Thyroid gland (tissue), 4 donors: ENCODE measurements at regions not wholly inside any gene's neighbourhood (a gene's known extent, or its start where the extent isn't known, plus 50 kb on each side); places are given as distances from the start of the nearest gene placed in this dataset.

Experiments
- DNase-seq, 2 donors: peaks; one replicate each; pipeline ENCODE4 v3.0.0-alpha.2; 2019
- H3K27ac ChIP-seq, 3 donors: fragments of 200-600 bp; sonication (generic); 1 replicate in 2 of 3; 2 replicates in 1 of 3; pipeline ENCODE4 v1.5.1; 2016 to 2019; ENCODE audit warnings: mild to moderate bottlenecking in 1 of 3, moderate library complexity in 1 of 3
- H3K27me3 ChIP-seq: fragments of 200-600 bp; sonication (generic); one replicate; pipeline ENCODE4 v1.5.1; 2019
- H3K36me3 ChIP-seq, 2 donors: fragments of 200-600 bp; sonication (generic); one replicate each; pipeline ENCODE4 v1.5.1; 2016 to 2019
- H3K4me1 ChIP-seq, 2 donors: fragments of 200-600 bp; sonication (generic); one replicate each; pipeline ENCODE4 v1.5.1; 2017 to 2019
- H3K4me3 ChIP-seq, 3 donors: fragments of 200-600 bp; sonication (generic); replicated peaks in 1 of 3; 1 replicate in 2 of 3; 2 replicates in 1 of 3; pipeline ENCODE4 v1.5.1; 2016; ENCODE audit warnings: mild to moderate bottlenecking in 1 of 3
- H3K9me3 ChIP-seq: fragments of 200-600 bp; sonication (generic); one replicate; pipeline ENCODE4 v1.5.1; 2017
- POLR2A ChIP-seq, 2 donors: fragments of 450-650 bp; IDR thresholded peaks; one replicate each; pipeline ENCODE4 v1.6.1; 2017; ENCODE audit warnings: antibody characterized with exemption in 2 of 2, mild to moderate bottlenecking in 2 of 2, moderate library complexity in 1 of 2
- WGBS, 2 donors: methylation state at CpG; one replicate each; pipeline ENCODE4 v1.1.5; 2017; 5-methylcytosine and 5-hydroxymethylcytosine counted together
- intact Hi-C: fragments of 100-400 bp; cut with DNase I; formaldehyde crosslinking; loops from one replicate; pipeline ENCODE4 v1.15.1; 2023
- TF ChIP-seq, protein P1 (sequence below), 6 experiments: fragments of 200-600 bp in 3 of 6; fragments of 450-650 bp in 3 of 6; sonication (generic) in 3 of 6; IDR thresholded peaks; one replicate each; pipeline ENCODE4 v1.5.1; 2016 to 2019; ENCODE audit warnings: antibody characterized with exemption in 6 of 6, mild to moderate bottlenecking in 2 of 6, inconsistent platforms in 1 of 6, moderate library complexity in 1 of 6

DNA sequence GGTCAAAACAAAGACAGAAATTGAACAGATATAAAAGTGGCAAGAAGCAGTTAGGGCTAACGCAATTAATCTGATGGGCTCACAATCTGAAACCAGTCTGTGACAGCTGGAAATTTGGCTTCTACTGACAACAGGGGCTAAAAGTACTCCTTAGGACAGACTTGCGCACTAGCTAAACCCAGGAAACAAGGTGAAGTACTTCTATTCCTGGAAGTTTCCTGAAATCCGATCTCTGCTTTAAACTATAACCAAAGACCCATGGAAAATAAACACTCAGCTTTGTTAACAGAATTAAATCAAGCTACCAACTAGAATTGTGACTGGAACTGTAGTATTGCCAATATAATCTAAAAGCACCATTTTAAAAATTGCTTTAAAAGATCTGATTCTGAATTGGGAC, 520.2 kb upstream of the ZWINT start:
- intact Hi-C loops, result no loop called here
- Histone ChIP-seq H3K36me3 (no peaks in the 10 kb centered on the region), H3K4me1 (peaks cover 0 to 12% of the 10 kb centered on the region in 2 donors), H3K4me3 (no peak overlapping the region), H3K27ac (peak overlapping the region; percentile 47 to 80 (median 55)), H3K27me3 (no peaks in the 10 kb centered on the region), H3K9me3 (no peaks in the 10 kb centered on the region)
- WGBS, 2 donors, result 9 to 22% methylated on average over 3 of the region's 3 CpGs
- TF ChIP-seq POLR2A (IDR thresholded peaks at IDR 0.05), result no peak
- TF ChIP-seq, protein P1, sequence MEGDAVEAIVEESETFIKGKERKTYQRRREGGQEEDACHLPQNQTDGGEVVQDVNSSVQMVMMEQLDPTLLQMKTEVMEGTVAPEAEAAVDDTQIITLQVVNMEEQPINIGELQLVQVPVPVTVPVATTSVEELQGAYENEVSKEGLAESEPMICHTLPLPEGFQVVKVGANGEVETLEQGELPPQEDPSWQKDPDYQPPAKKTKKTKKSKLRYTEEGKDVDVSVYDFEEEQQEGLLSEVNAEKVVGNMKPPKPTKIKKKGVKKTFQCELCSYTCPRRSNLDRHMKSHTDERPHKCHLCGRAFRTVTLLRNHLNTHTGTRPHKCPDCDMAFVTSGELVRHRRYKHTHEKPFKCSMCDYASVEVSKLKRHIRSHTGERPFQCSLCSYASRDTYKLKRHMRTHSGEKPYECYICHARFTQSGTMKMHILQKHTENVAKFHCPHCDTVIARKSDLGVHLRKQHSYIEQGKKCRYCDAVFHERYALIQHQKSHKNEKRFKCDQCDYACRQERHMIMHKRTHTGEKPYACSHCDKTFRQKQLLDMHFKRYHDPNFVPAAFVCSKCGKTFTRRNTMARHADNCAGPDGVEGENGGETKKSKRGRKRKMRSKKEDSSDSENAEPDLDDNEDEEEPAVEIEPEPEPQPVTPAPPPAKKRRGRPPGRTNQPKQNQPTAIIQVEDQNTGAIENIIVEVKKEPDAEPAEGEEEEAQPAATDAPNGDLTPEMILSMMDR (IDR thresholded peaks at IDR 0.05), result no peak
- no peak for DNase-seq

DNA sequence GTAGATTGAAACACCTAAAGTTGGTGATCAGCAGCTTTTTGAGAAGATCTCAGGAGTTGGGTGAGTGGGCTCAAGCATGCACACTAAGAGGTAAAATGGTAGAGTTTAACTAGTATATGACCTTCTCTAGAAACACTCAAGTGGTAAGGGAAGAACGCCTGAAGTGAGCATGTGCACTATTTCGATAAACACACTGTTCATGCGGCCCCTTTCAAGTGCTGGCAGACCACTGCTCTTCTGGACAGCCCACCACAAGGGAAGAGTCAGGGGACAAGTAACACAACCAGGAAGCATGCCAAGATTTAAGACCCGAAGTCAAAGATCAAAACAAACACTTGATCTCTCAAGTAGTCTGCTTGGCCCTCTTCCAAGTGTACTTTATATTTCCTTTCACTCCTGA, 519.5 kb upstream of the ZWINT start:
- DNase-seq, result peak; percentile 1 to 7
- Histone ChIP-seq H3K9me3 (no peaks in the 10 kb centered on the region), H3K4me1 (peaks cover 0 to 12% of the 10 kb centered on the region in 2 donors), H3K36me3 (no peaks in the 10 kb centered on the region), H3K27ac (peak overlapping the region; percentile 47 to 80 (median 55)), H3K27me3 (no peaks in the 10 kb centered on the region), H3K4me3 (no peak overlapping the region)
- TF ChIP-seq, protein P1 (IDR thresholded peaks at IDR 0.05), result no peak
- no peak for TF ChIP-seq POLR2A (IDR thresholded peaks at IDR 0.05)
- 4 to 20% methylated on average over 4 of the region's 4 CpGs for WGBS, 2 donors
- intact Hi-C loops, result no loop called here

DNA sequence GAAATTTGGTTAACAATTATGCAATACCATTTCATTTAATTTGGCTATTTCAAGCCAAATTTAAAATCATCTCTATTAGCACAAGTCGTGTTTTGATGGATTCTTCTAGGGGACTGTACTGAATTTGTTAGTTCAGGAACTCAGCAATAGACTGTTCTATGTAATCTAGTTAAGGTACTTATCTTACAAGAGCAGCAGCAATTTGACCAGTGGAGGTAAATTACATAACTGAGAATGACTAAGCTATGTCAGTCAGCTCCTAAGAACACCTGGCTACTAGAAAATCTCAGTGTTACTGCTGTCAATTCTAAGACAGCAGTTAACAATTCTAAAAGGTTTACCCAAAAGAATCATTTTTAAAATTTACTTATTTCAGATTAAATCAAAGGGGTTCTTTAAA, 513.9 kb upstream of the ZWINT start:
- intact Hi-C loops, result no loop called here
- H3K4me1 ChIP-seq, result peaks cover 0 to 4% of the 10 kb centered on the region in 2 donors
- no peak overlapping the region for H3K27ac ChIP-seq
- no peaks in the 10 kb centered on the region for H3K27me3 ChIP-seq
- no peaks in the 10 kb centered on the region for H3K36me3 ChIP-seq
- 27 to 39% methylated on average over 1 of the region's 1 CpG for WGBS, 2 donors
- TF ChIP-seq, protein P1 (IDR thresholded peaks at IDR 0.05), result no peak
- no peak for TF ChIP-seq POLR2A (IDR thresholded peaks at IDR 0.05)
- no peaks in the 10 kb centered on the region for H3K9me3 ChIP-seq
- DNase-seq, result no peak
- H3K4me3 ChIP-seq, result no peak overlapping the region

DNA sequence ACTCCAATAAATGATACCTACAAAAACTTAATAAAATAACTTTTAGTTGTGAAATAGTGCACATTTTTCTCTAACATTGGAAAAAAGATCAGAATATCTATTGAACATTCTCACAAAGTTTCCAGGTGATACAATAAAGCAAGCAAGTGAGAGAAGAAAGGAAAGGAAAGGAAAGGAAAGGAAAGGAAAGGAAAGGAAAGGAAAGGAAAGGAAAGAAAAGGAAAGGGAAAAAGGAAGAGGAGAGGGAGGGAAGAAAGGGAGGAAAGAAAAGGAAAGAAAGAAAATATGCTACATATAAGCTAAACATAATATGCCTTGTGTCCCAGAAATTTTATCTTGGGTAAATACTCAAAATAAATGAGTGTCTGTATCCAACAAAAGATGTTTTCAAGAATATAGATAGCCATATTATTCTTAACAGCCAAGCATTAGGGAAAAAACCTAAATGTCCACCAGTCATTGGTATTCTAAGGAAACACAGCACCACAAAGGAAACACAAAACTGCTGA, 510.2 kb upstream of the ZWINT start:
- Histone ChIP-seq H3K4me1 (peaks cover 0 to 4% of the 10 kb centered on the region in 2 donors), H3K27me3 (no peaks in the 10 kb centered on the region), H3K27ac (no peak overlapping the region), H3K36me3 (no peaks in the 10 kb centered on the region), H3K4me3 (no peak overlapping the region), H3K9me3 (no peaks in the 10 kb centered on the region)
- intact Hi-C loops, result no loop called here
- DNase-seq, result no peak
- no peak for TF ChIP-seq POLR2A (IDR thresholded peaks at IDR 0.05)
- TF ChIP-seq, protein P1 (IDR thresholded peaks at IDR 0.05), result no peak

DNA sequence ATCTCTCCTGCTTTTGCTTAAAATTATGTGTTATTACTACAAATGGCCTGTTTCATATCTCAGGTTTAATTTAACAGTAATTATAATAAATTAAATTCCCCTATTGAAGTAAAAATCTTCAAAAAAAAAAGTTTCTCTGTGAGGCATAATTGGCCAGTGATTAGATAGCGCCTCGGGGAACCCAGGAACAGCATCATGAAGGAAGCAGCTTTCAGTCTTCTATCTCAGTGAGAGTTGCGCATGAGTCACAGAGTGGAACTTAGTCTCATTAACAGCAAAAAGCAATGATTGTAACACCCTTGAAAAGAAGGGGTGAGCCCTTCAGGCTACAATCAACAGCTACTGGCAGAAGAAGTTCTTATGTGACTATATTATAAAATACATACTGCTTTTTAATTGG, 506.2 kb upstream of the ZWINT start:
- WGBS, 2 donors, result 89% methylated on average over 3 of the region's 3 CpGs
- no peak overlapping the region for H3K27ac ChIP-seq
- no peaks in the 10 kb centered on the region for H3K9me3 ChIP-seq
- no peak overlapping the region for H3K4me3 ChIP-seq
- no peak for DNase-seq
- H3K4me1 ChIP-seq, result peaks cover 0 to 4% of the 10 kb centered on the region in 2 donors
- TF ChIP-seq, protein P1 (IDR thresholded peaks at IDR 0.05), result no peak
- TF ChIP-seq POLR2A (IDR thresholded peaks at IDR 0.05), result no peak
- intact Hi-C loops, result no loop called here
- H3K36me3 ChIP-seq, result no peaks in the 10 kb centered on the region
- H3K27me3 ChIP-seq, result no peaks in the 10 kb centered on the region
